ENCODE measurements at regions not wholly inside any gene's neighbourhood (a gene's known extent, or its start where the extent isn't known, plus 50 kb on each side); places are given as distances from the start of the nearest gene placed in this dataset.
"Not testable (repeated sequence)": the region's sequence is repeated elsewhere in the genome, so short reads cannot be mapped to it uniquely, and the experiment has no call there.

DNA sequence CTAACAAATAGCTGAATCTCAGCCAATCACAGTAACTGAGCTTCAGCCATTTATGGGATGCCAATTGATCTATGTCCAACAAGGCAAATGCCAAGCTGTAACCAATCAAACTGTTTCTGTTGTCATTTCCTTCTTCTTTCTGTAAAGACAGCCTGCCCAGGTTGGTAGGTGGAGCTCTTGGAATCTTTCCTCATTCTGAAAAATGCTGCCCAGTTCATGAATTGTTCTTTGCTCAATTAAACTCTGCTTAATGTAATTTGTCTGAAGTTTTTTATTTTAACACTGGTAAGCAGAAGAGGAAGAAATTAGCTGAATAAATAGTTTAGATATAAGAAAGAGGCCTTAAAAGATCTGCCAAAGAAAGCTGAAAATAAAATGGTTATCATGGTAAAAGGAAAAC, 1235.6 kb downstream of the EFNA5 start:
- no peak for DNase-seq (ENCODE audit: low read depth in 2 of 2)

- not testable (repeated sequence) for DNase-seq (ENCODE audit: low read depth in 2 of 2)
Measured at GRCh38 chr5:106430733-106431132, 1240.0 kb downstream of the EFNA5 start.

GRCh38 chr5:106423109-106423897, 1247.4 kb downstream of the EFNA5 start:
- DNase-seq (ENCODE audit: low read depth in 2 of 2): no peak

GRCh38 chr5:106420102-106420501, 1250.6 kb downstream of the EFNA5 start:
- DNase-seq (ENCODE audit: low read depth in 2 of 2): no peak

DNA sequence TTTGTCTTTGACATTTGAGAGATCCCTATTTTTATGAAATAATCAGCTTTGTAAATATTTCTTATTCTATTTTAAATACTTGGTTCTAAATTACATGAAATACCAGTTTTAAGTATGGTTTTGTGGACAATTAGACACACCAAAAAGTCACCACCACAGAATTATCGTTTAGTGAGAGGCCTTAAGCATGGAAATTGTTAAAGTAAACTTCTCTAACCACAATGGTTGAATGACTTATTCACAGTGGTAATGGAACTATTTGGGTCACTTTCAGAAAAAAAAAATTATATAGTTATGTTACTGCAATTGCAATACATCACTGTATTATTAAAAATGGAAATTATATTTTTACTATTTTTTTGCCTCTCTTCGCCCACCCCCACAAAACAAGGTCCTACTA, 1252.5 kb downstream of the EFNA5 start:
- no peak for DNase-seq (ENCODE audit: low read depth in 2 of 2)

DNA sequence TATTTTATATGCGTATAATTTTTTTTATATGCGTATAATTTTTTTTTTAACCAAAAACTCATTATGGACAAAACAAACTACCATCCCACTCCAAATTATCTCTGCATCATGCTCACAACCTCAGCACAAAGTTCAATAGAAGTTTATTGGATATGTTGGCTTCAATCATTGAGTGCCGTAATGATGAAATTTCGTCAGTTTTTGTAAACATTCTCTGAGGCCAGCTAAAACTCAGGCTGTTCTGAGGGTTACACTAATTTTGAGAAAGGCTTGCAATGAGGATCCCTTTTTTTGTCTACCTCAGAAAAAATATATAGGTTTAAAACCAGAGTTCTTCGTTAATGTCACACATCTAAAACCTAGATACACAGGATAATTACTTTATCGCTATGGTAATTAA, 1253.2 kb downstream of the EFNA5 start:
- DNase-seq (ENCODE audit: low read depth in 2 of 2): no peak

DNA sequence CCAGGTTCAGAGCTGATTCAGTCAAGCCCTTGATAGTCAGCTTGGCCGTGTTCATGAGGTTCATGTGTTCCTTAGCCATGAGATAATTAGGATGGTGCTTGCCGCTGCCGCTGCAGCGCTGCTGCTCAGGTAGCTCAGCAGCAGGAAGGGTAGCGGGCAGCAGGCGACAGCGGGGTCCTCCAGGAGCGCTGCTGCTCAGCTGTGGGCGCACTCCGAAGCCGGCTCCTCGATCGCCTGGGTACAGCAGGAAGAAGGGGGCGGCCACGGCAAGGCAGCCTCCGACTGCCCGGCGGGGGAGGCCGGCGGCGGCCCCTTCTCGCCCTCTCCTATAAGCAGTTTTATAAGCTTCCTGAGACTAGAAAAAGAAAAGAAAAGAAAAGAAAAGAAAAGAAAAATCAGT, 1253.6 kb downstream of the EFNA5 start:
- no peak for DNase-seq (ENCODE audit: low read depth in 2 of 2)

GRCh38 chr5:106415541-106415940, 1255.2 kb downstream of the EFNA5 start:
- no peak for DNase-seq (ENCODE audit: low read depth in 2 of 2)

DNA sequence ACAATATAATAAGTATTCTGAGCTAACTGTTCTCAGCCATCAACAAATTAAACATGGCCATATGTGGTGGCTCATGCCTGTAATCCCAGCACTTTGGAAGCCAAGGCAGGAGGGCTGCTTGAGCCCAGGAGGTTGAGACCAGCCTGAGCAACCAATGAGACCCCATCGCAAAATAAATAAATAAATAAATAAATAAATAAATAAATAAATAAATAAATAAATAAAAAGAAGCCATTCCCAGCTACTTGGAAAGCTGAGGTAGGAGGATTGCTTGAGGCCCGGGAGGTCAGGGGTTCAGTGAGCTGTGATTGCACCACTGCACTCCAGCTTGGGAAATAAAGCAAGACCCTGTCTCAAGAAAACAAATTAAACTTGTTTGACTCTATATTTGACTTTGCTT, 1256.4 kb downstream of the EFNA5 start:
- no peak for DNase-seq (ENCODE audit: low read depth in 2 of 2)

DNA sequence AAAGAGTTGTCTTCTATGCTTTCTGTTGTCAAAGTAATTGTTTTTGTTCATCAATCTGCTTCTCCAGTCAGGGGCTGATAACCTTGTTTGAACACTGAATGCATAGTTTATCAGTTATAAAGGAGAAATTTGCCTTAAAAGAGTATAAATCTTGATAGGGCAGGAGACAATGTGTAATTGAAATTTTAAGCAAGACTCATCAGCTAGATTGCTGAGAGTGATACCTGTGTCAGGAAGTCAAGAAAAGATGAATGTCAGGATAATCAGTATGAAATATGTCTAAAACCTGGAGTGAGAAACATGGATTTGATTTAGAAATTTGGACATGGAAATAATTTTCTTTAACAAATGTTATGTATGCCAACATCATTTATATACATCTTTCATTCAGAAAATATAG, 1258.1 kb downstream of the EFNA5 start:
- DNase-seq (ENCODE audit: low read depth in 2 of 2): no peak

DNA sequence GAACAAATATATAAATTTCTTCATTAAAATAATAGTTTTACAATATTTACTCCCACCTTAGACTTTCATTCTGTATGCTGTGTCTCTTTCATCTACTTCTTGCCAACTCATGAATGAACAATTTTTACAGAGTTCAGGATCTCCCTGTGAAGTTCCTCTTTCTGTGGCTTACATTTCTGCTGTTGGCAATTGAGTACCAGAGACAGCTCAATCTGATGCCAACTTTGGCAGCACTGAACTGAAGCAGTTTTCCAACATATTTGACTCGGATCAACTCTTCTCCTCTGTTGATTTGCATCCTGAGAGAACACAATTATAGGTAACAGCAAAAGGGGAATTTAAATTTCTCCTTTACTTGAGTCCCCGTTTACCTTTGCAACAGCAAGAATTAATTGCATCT, 1262.2 kb downstream of the EFNA5 start:
- DNase-seq (ENCODE audit: low read depth in 2 of 2): no peak

DNA sequence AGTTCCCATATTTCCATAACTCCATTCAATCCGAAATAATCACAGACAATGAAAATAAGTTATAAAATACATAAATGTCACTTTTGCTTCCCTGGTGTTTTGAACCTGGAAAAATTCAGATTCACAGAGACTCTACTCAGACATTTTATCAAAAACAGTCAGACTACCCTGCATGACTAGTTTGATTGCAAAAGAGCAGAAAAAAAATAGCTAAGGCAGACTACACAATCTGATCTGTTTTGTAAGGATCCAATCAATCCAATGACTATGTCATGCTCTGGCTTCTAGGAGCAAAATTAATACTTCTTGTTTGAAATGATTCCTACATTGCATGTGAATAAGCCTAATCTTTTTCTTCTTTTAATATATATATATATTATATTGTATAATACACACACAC, 1262.6 kb downstream of the EFNA5 start:
- no peak for DNase-seq (ENCODE audit: low read depth in 2 of 2)

DNA sequence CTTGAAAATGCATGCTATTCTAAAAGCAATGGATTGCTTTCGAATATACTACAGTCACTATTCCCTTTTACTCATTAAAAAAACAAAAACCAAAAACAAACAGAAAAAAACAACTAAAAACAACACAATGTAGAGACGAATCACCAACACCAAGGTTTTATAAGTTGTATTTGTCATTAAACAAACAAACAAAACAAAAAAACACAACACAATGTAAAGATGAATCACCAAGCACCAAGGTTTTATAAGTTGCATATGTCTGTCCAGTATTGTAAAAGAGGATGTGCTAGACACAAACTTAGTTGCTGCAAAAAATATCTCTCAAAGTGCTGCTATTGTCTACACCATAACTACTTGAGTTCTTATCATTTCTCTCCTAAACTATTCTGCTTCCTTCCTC, 1269.2 kb downstream of the EFNA5 start:
- DNase-seq (ENCODE audit: low read depth in 2 of 2): no peak

DNA sequence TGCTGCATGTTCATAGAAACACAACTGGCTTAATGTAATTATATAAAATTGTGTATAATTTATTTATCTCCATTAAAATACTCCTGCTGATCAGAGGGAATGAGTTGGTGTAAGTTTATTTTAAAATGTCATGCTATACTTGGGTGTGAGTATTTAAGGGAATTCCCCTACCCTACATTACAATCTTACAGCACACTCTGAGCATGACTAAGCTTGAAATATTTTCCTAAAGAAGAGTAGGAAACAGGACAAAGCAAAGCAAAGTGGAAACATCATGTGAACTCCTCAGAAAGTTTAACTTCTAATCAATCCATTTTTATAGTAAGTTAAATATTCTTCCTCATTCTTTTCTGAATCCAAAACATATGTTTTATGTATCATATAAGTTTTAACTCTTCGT, 1271.3 kb downstream of the EFNA5 start:
- no peak for DNase-seq (ENCODE audit: low read depth in 2 of 2)

DNA sequence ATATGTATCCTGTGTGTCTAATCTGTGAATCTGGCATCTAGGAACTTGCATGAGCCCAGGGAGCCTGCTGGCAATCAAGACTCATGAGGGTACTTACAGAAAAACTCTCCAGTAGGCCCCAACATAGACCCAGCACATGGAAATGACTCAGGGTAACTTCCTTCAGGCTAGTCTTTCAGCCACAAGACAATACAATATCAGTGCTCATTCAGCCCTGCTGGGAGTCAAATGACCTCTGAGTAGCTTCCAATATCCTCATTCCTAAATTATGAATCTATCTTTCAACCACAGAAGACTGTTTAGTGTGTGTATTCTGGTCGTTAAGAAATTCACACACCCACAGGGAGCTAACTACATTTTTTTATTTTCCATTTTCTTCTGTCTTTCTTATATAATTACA, 1273.0 kb downstream of the EFNA5 start:
- no peak for DNase-seq (ENCODE audit: low read depth in 2 of 2)

DNA sequence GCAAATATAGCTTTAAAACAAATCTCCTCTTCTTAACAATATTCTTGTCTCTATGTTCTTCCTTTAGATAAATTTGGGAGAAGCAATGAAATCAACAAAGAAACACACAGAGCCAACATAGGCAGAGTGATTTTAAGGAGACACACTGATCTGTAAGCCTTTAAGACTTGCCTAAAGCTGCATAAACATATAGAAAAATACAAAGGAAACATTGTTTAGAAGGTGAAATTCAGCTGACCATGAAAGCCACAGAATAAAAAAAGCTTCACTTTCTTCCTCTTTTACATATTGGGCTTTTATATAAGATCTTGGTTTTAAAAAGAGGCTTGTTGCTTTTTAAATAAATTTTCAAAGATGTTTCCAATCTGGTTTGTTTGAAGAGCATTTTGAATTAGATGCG, 1277.5 kb downstream of the EFNA5 start:
- DNase-seq (ENCODE audit: low read depth in 2 of 2): no peak

DNA sequence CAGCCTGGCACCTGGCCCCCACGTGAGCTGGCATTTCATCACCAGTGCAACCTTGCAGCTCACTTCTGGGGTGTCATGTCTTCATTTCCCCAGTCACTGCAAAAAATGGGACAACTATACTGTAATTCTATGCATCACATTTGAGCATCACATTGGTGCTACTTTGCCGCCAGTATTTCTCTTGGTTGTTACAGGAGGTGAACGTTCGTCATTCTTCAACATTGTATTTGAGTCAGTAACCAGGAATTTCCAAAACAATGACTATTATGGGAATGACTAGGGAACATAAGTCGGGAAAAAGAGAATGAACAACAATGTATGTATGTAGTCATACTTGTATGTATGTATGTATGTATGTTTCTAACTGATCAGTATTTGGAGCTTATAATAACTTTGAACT, 1278.0 kb downstream of the EFNA5 start:
- no peak for DNase-seq (ENCODE audit: low read depth in 2 of 2)

- not testable (repeated sequence) for DNase-seq (ENCODE audit: low read depth in 2 of 2)
Measured at GRCh38 chr5:106387767-106388166, 1283.0 kb downstream of the EFNA5 start.

DNA sequence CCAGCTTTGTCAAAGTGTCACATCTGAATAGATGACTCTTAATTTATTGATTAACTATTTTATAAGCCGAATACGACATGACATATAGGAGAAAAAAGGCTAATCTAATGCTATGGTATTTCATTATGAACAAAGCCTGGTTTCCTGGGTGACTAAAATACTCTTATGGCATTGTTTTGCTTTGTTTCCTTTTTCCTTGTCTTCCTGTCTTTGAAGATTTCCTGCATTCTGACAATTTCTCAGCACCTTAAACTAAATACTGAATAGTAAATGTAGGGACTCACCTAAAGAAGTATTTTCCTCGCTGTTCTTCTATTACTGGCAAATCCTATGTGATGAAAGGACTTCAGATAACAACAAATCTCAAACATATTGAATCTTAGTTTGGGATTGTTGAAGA, 1284.5 kb downstream of the EFNA5 start:
- no peak for DNase-seq (ENCODE audit: low read depth in 2 of 2)

- DNase-seq (ENCODE audit: low read depth in 2 of 2): no peak
Measured at GRCh38 chr5:106380736-106381135, 1290.0 kb downstream of the EFNA5 start.

DNA sequence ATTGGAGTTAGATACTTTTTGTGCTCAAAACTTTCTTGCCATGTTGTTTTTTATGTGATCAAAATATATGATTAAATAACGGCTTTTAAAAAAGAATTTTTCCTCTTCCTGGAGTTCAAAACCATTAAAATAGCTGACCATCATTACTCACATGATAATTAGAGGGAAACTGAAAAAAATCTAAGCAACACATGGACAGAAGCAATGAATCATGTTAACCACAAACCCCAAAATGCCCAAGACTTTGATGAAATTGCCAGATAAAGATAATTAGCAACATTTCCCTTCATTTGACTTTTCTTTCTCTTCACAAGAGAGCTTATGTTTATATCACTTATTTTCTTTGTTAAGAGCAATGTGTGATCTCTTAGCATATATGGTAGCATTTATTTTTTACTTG, 1294.2 kb downstream of the EFNA5 start:
- no peak for DNase-seq (ENCODE audit: low read depth in 2 of 2)

- DNase-seq (ENCODE audit: low read depth in 2 of 2): no peak
Measured at GRCh38 chr5:106374956-106375355, 1295.8 kb downstream of the EFNA5 start.

DNA sequence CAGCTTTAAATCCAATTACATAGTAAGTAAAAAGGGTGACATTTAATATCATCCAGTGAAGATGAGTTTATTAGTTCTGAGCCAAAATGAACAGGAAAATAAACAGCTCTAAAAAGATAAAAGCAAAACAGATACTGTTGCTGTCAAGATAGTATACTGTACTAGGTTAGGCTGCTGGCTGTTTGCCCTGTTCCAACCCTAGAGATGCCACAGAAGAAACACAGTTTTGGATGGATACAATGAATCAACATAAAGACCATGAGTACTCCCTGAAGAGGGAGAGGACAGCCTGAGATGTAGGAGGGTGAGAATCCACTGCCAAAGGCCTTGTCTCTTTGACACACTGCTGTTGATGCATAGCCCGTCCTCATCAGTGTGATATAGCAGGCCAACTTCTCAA, 1302.7 kb downstream of the EFNA5 start:
- DNase-seq (ENCODE audit: low read depth in 2 of 2): no peak

DNA sequence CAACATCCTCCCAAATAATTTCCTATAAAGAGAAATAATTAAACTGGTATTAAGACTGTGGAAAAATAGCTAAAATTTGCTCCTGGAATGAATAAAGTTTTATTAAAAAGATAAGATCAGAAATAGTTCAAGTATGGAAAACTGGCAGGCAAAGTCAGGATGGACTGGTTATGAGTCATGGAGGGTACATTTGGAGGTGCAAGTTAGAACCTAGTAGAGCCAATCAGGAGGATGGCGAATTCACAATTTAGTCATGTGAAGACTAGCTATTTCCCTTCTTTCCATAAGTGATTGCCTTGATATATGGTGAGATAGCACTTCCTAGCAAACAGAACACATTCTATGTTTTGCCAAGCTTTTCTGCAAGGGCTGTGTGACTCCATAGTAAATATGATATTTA, 1303.5 kb downstream of the EFNA5 start:
- DNase-seq (ENCODE audit: low read depth in 2 of 2): no peak
